ENCODE measurements at regions not wholly inside any gene's neighbourhood (a gene's known extent, or its start where the extent isn't known, plus 50 kb on each side); places are given as distances from the start of the nearest gene placed in this dataset.

DNA sequence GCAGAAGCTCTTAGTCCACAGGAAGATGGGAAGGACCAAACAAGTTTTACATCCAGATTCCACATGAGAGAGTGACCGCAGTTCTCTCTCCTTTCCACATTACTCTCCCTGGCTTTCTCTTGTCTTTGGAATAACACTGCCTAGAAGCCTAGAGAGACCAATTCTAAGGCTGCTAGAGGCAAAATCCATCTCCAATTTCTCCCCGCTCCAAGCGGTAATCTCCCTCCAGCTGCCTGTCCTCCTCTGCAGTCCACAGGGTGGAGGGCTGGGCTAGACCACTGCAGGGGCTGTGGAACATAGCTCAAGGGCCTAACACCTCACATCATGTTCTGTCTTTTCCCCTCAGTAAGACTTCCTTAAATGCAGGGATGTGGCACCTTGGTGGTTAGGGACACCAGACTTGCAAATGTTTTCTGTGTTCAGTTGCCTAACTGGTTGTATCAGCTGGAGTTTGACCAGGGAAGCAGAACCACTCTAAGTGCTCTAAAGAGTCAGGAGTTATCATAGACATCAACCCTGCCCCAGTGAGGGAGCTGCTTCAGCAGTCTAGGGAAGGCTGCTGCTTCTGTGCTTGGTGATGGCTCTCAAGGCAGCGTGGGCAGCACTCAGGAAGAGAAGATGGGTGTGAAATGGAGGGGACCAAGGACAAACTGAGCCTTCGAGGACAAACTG, 423.1 kb downstream of the BCOR start:
- TF ChIP-seq, protein P1, sequence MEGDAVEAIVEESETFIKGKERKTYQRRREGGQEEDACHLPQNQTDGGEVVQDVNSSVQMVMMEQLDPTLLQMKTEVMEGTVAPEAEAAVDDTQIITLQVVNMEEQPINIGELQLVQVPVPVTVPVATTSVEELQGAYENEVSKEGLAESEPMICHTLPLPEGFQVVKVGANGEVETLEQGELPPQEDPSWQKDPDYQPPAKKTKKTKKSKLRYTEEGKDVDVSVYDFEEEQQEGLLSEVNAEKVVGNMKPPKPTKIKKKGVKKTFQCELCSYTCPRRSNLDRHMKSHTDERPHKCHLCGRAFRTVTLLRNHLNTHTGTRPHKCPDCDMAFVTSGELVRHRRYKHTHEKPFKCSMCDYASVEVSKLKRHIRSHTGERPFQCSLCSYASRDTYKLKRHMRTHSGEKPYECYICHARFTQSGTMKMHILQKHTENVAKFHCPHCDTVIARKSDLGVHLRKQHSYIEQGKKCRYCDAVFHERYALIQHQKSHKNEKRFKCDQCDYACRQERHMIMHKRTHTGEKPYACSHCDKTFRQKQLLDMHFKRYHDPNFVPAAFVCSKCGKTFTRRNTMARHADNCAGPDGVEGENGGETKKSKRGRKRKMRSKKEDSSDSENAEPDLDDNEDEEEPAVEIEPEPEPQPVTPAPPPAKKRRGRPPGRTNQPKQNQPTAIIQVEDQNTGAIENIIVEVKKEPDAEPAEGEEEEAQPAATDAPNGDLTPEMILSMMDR (IDR thresholded peaks at IDR 0.05) = no peak
- no peak for TF ChIP-seq POLR2A (IDR thresholded peaks at IDR 0.05)
- TF ChIP-seq POLR2AphosphoS5 (IDR thresholded peaks at IDR 0.05) = no peak
